Thoracic aorta (tissue), 2 donors: ENCODE measurements at regions not wholly inside any gene's neighbourhood (a gene's known extent, or its start where the extent isn't known, plus 50 kb on each side); places are given as distances from the start of the nearest gene placed in this dataset.

Experiments used
- ATAC-seq: fragments of 150-250 bp; one replicate; pipeline ENCODE4 v1.8.0; 2017; ENCODE audit warnings: low read depth; ENCODE audit not compliant: insufficient number of reproducible peaks, low FRiP score
- DNase-seq: peaks from one replicate; pipeline ENCODE4 v3.0.0-alpha.2; 2020; ENCODE audit warnings: low spot score
- H3K27ac ChIP-seq, 2 donors: fragments of 200-600 bp; sonication (generic); 1 replicate in 1 of 2; 2 replicates in 1 of 2; pipeline ENCODE4 v1.5.1; 2016; ENCODE audit warnings: mild to moderate bottlenecking in 2 of 2, moderate library complexity in 2 of 2
- H3K27me3 ChIP-seq: fragments of 200-600 bp; sonication (generic); replicated peaks from 2 replicates; pipeline ENCODE4 v1.6.0; 2016; ENCODE audit warnings: mild to moderate bottlenecking; ENCODE audit not compliant: insufficient read depth
- H3K36me3 ChIP-seq: fragments of 200-600 bp; sonication (generic); one replicate; pipeline ENCODE4 v1.5.1; 2016
- H3K4me1 ChIP-seq, 2 donors: fragments of 200-600 bp; sonication (generic); 1 replicate in 1 of 2; 2 replicates in 1 of 2; pipeline versions ENCODE4 v1.5.1 to v1.6.0; 2016; ENCODE audit warnings: low read depth in 2 of 2, mild to moderate bottlenecking in 1 of 2; ENCODE audit not compliant: control insufficient read depth in 1 of 2
- H3K4me3 ChIP-seq: fragments of 200-600 bp; sonication (generic); 2 replicates; pipeline ENCODE4 v1.5.1; 2016; ENCODE audit warnings: mild to moderate bottlenecking
- H3K9me3 ChIP-seq: fragments of 200-600 bp; sonication (generic); 2 replicates; pipeline ENCODE4 v1.5.1; 2016
- CTCF ChIP-seq: fragments of 200-600 bp; sonication (generic); IDR thresholded peaks from one replicate; pipeline ENCODE4 v1.5.1; 2019; ENCODE audit warnings: antibody characterized with exemption

- TF ChIP-seq CTCF: no peak
- no peak for ATAC-seq
- Histone ChIP-seq H3K9me3 (no peaks in the 10 kb centered on the region), H3K4me1 (peaks cover 0 to 19% of the 10 kb centered on the region in 2 donors), H3K27ac (peak overlapping the region in 1 of 2 donors; percentile 65), H3K4me3 (no peak overlapping the region), H3K36me3 (no peaks in the 10 kb centered on the region), H3K27me3 (no peaks in the 10 kb centered on the region)
- no peak for DNase-seq
Measured at GRCh38 chr4:151887816-151888180, 127.0 kb upstream of the GATB start.

GRCh38 chr4:151887031-151887815 is 126.4 kb upstream of the GATB start:
- ATAC-seq (no peak), DNase-seq (no peak)
- no peak overlapping the region for H3K4me3 ChIP-seq
- H3K36me3 ChIP-seq: no peaks in the 10 kb centered on the region
- no peaks in the 10 kb centered on the region for H3K9me3 ChIP-seq
- peaks cover 0 to 19% of the 10 kb centered on the region in 2 donors for H3K4me1 ChIP-seq
- no peaks in the 10 kb centered on the region for H3K27me3 ChIP-seq
- peak overlapping the region in 1 of 2 donors; percentile 65 for H3K27ac ChIP-seq
- TF ChIP-seq CTCF: no peak

GRCh38 chr4:151885123-151885522 is 124.3 kb upstream of the GATB start:
- no peak for TF ChIP-seq CTCF
- H3K4me3 ChIP-seq: no peak overlapping the region
- no peak for DNase-seq
- no peaks in the 10 kb centered on the region for H3K9me3 ChIP-seq
- ATAC-seq: no peak
- no peaks in the 10 kb centered on the region for H3K27me3 ChIP-seq
- peaks cover 0 to 11% of the 10 kb centered on the region in 2 donors for H3K4me1 ChIP-seq
- H3K36me3 ChIP-seq: no peaks in the 10 kb centered on the region
- H3K27ac ChIP-seq: no peak overlapping the region

- no peak for ATAC-seq
Measured at GRCh38 chr4:151883747-151884146, 122.9 kb upstream of the GATB start.

More at GRCh38 chr4:151883747-151884146, 122.9 kb upstream of the GATB start:
- Histone ChIP-seq H3K27ac (no peak overlapping the region), H3K36me3 (no peaks in the 10 kb centered on the region), H3K9me3 (no peaks in the 10 kb centered on the region), H3K4me1 (peaks cover 0 to 11% of the 10 kb centered on the region in 2 donors), H3K4me3 (no peak overlapping the region), H3K27me3 (no peaks in the 10 kb centered on the region)
- no peak for TF ChIP-seq CTCF
- no peak for DNase-seq
